GM12891 (cell line): ENCODE measurements at regions not wholly inside any gene's neighbourhood (a gene's known extent, or its start where the extent isn't known, plus 50 kb on each side); places are given as distances from the start of the nearest gene placed in this dataset.

Experiments used
- DNase-seq: peaks from one replicate; pipeline ENCODE4 v3.0.0; 2011; ENCODE audit warnings: low spot score; ENCODE audit not compliant: insufficient read length
- FAIRE-seq: peaks from 2 replicates; lab custom pipeline; 2011; peaks lifted over from hg19 to GRCh38; lab: Jason Lieb, UNC
- PAX5 ChIP-seq: IDR thresholded peaks from 2 replicates; pipeline ENCODE4 v1.6.1; 2011; ENCODE audit warnings: low read length, moderate library complexity, mild to moderate bottlenecking; ENCODE audit not compliant: insufficient read depth, severe bottlenecking
- POLR2A ChIP-seq: IDR thresholded peaks from 2 replicates; pipeline ENCODE4 v1.6.1; 2011; ENCODE audit warnings: low read depth, low read length, control low read depth
- POLR2AphosphoS5 ChIP-seq: IDR thresholded peaks from 2 replicates; pipeline ENCODE4 v1.6.1; 2011; ENCODE audit warnings: low read depth, low read length, control low read depth
- POU2F2 ChIP-seq: IDR thresholded peaks from 2 replicates; pipeline ENCODE4 v1.6.1; 2011; ENCODE audit warnings: low read depth, mild to moderate bottlenecking, control low read depth, low read length, moderate library complexity
- SPI1 ChIP-seq: IDR thresholded peaks from 2 replicates; pipeline ENCODE4 v1.6.1; 2011; ENCODE audit warnings: low read depth, low read length, control low read depth
- TAF1 ChIP-seq: IDR thresholded peaks from 2 replicates; pipeline ENCODE4 v1.6.1; 2011; ENCODE audit warnings: low read depth, low read length, control low read depth

DNA sequence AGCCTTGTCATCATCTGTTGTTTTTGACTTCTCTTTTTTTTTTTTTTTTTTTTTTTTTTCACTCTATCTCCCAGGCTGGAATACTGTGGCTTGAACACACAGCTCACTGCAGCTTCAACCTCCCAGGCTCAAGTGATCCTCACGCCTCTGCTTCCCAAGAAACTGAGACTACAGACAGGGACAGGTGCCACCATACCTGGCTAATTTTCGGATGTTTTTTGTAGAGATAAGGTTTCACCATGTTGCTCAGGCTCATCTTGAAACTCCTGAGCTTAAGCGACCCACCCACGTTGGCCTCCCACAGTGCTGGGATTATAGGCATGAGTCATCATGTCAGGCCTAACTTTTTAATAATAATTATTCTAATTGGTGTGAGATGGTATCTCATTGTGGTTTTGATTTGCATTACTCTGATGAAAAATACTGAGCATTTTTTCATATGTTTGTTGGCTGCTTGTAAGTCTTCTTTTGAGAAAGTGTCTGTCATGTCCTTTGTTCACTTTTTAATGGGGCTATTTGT is 51.3 kb upstream of the OR9G4 start:
- no peak for FAIRE-seq
- DNase-seq = no peak
- no peak for TF ChIP-seq PAX5
- no peak for TF ChIP-seq POU2F2
- no peak for TF ChIP-seq SPI1
- TF ChIP-seq POLR2A = no peak
- no peak for TF ChIP-seq POLR2AphosphoS5
- no peak for TF ChIP-seq TAF1
